Heart left ventricle (tissue), 13 donors: ENCODE measurements at regions not wholly inside any gene's neighbourhood (a gene's known extent, or its start where the extent isn't known, plus 50 kb on each side); places are given as distances from the start of the nearest gene placed in this dataset.

Source experiments
- POLR2A ChIP-seq, 2 donors: fragments of 450-650 bp; IDR thresholded peaks; one replicate each; pipeline ENCODE4 v1.6.1; 2017; ENCODE audit warnings: antibody characterized with exemption in 2 of 2, mild to moderate bottlenecking in 2 of 2, moderate library complexity in 2 of 2
- TF ChIP-seq, protein P1 (sequence below), 12 donors: fragments of 200-600 bp; sonication (generic) in 4 of 12; IDR thresholded peaks; one replicate each; pipeline versions ENCODE4 v1.5.0 to v1.8.0; 2018 to 2022; ENCODE audit warnings: antibody characterized with exemption in 12 of 12, mild to moderate bottlenecking in 5 of 12
- donor health status: ischemic (EF 13 %, LVEDD 7.1; RV severe dilation, severe dysfunction).
- donor health status: DM: no; HTN: yes; CAD: no.
- donor health status: DM: no; HTN: no; CAD: no.
- donor health status: ischemic (EF 25% LVEDD 6.9; RV normal size, moderate dysfunction).
- donor health status: ischemic (EF 25% LVEDD 5.7; RV mildly dilated, moderate dysfunction).
- donor health status: ischemic (EF 35%, LVEDD 5.7; RV mildly dilated, moderate dysfunction).
- donor health status: nonischemic (EF 11% LVEDD 7.7; RV severe dilation, severe dysfunction).
- donor health status: DM: yes; HTN: yes; CAD: no.
- donor health status: PGD.
- donor health status: ischemic (EF 29% LVEDD 5.4; RV normal size, mild dysfunction).
- donor health status: nonischemic (EF 23%, LVEDD 6.1; RV moderate dilation, normal function).

DNA sequence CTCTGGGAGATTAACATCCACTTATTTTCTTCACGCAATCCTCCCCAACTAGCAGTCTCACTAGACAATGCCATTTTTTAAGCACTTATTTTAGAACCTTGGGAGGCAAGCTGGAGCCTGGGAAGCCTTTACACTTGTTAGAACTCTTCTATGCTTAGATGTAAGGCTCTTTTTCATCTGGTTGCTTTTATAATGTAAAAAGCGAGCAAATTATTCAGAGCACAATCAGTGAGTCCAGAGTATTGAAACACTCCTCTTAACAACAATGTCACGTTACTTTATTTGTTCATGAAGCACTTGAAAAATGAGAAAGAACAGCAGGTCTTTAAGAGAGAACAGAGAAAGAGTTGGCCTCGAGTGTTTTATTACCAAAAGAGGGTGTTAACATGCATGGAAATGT, 84.1 kb upstream of the SLC8A1 start:
- TF ChIP-seq, protein P1, sequence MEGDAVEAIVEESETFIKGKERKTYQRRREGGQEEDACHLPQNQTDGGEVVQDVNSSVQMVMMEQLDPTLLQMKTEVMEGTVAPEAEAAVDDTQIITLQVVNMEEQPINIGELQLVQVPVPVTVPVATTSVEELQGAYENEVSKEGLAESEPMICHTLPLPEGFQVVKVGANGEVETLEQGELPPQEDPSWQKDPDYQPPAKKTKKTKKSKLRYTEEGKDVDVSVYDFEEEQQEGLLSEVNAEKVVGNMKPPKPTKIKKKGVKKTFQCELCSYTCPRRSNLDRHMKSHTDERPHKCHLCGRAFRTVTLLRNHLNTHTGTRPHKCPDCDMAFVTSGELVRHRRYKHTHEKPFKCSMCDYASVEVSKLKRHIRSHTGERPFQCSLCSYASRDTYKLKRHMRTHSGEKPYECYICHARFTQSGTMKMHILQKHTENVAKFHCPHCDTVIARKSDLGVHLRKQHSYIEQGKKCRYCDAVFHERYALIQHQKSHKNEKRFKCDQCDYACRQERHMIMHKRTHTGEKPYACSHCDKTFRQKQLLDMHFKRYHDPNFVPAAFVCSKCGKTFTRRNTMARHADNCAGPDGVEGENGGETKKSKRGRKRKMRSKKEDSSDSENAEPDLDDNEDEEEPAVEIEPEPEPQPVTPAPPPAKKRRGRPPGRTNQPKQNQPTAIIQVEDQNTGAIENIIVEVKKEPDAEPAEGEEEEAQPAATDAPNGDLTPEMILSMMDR (IDR thresholded peaks at IDR 0.05) = no peak
- no peak for TF ChIP-seq POLR2A (IDR thresholded peaks at IDR 0.05)
